B cell (primary cell): ENCODE measurements at regions not wholly inside any gene's neighbourhood (a gene's known extent, or its start where the extent isn't known, plus 50 kb on each side); places are given as distances from the start of the nearest gene placed in this dataset.

Experiments used
- CTCF ChIP-seq: fragments of 200-600 bp; IDR thresholded peaks from one replicate; pipeline ENCODE4 v1.8.0; 2022; ENCODE audit warnings: antibody characterized with exemption, mild to moderate bottlenecking
- EZH2 ChIP-seq: IDR thresholded peaks from 2 replicates; pipeline ENCODE4 v1.6.1; 2012; ENCODE audit warnings: borderline replicate concordance, low read depth, mild to moderate bottlenecking, moderate library complexity, low read length; ENCODE audit not compliant: insufficient read depth, poor library complexity, severe bottlenecking

GRCh38 chr13:64749301-64749700 lies 2480.8 kb downstream of the PCDH9 start:
- TF ChIP-seq CTCF (no peak), EZH2 (no peak)
